AG04449 (cell line): ENCODE measurements at regions not wholly inside any gene's neighbourhood (a gene's known extent, or its start where the extent isn't known, plus 50 kb on each side); places are given as distances from the start of the nearest gene placed in this dataset.
A peak's percentile ranks its signal among the peaks of the same experiment; 100 is the strongest.

Experiments
- CTCF ChIA-PET: fragments of 350-600 bp; formaldehyde crosslinking; extraction: SDS; loops from one replicate; lab custom pipeline; 2021; ENCODE audit warnings: antibody characterized with exemption; lab: Yijun Ruan, JAX
- POLR2A ChIA-PET: fragments of 400-600, 350-600 bp; formaldehyde crosslinking; extraction: SDS; loops from one replicate; lab custom pipeline; 2020; ENCODE audit warnings: antibody characterized with exemption, inconsistent platforms; lab: Yijun Ruan, JAX
- DNase-seq: peaks from one replicate; pipeline ENCODE4 v3.0.0-alpha.2; 2010; ENCODE audit warnings: low read depth, low spot score
- H3K4me3 ChIP-seq: 2 replicates; pipeline ENCODE4 v1.5.1; 2011; ENCODE audit warnings: low read depth, mild to moderate bottlenecking, control low read depth, low read length
- CTCF ChIP-seq: IDR thresholded peaks from one replicate; pipeline ENCODE4 v1.5.1; 2011; ENCODE audit warnings: mild to moderate bottlenecking, moderate library complexity, low read length, control low read depth, inconsistent platforms; ENCODE audit not compliant: insufficient read depth; ENCODE audit errors: missing control alignments

GRCh38 chr1:70764747-70765146, 282.9 kb downstream of the PTGER3 start:
- H3K4me3 ChIP-seq = no peak overlapping the region
- TF ChIP-seq CTCF = no peak
- no peak for DNase-seq
- POLR2A ChIA-PET = no interaction called here
- CTCF ChIA-PET = no interaction called here

GRCh38 chr1:70767377-70767776, 280.2 kb downstream of the PTGER3 start:
- no peak overlapping the region for H3K4me3 ChIP-seq
- ChIA-PET CTCF (no interaction called here), POLR2A (no interaction called here)
- peak; percentile 29 for DNase-seq
- TF ChIP-seq CTCF = no peak

- CTCF ChIA-PET = interaction anchor here (1.3 kb wide), 1 partner anchor 10 kb away, joined by 4 read pairs; no protein-coding TSS in a partner anchor
- POLR2A ChIA-PET = interaction anchor here (1.0 kb wide), 1 partner anchor 10 kb away, joined by 3 read pairs; no protein-coding TSS in a partner anchor
- DNase-seq = no peak
- no peak overlapping the region for H3K4me3 ChIP-seq
- TF ChIP-seq CTCF = no peak
Observed at GRCh38 chr1:70768216-70768615, 279.4 kb downstream of the PTGER3 start.

- no peak for DNase-seq
- POLR2A ChIA-PET = interaction anchor here (0.7 kb wide), 1 partner anchor 10 kb away, joined by 3 read pairs; no protein-coding TSS in a partner anchor
- no peak overlapping the region for H3K4me3 ChIP-seq
- CTCF ChIA-PET = interaction anchor here (1.1 kb wide), 1 partner anchor 10 kb away, joined by 4 read pairs; no protein-coding TSS in a partner anchor
- TF ChIP-seq CTCF = no peak
Observed at GRCh38 chr1:70778056-70778762, 269.4 kb downstream of the PTGER3 start.

- CTCF ChIA-PET = interaction anchor here (1.1 kb wide), 1 partner anchor 10 kb away, joined by 4 read pairs; no protein-coding TSS in a partner anchor
- no peak for TF ChIP-seq CTCF
- H3K4me3 ChIP-seq = no peak overlapping the region
- POLR2A ChIA-PET = no interaction called here
- DNase-seq = no peak
Observed at GRCh38 chr1:70778934-70779333, 268.7 kb downstream of the PTGER3 start.

- no peak overlapping the region for H3K4me3 ChIP-seq
- TF ChIP-seq CTCF = no peak
- DNase-seq = peak; percentile 21
- POLR2A ChIA-PET = no interaction called here
- CTCF ChIA-PET = no interaction called here
Observed at GRCh38 chr1:70779571-70779970, 268.0 kb downstream of the PTGER3 start.
